ENCODE measurements at regions not wholly inside any gene's neighbourhood (a gene's known extent, or its start where the extent isn't known, plus 50 kb on each side); places are given as distances from the start of the nearest gene placed in this dataset.

- Histone ChIP-seq H3K4me3 (no peak overlapping the region), H3K4me1 (no peaks in the 10 kb centered on the region), H3K36me3 (no peaks in the 10 kb centered on the region), H3K9me3 (peaks cover 0 to 11% (median 0%) of the 10 kb centered on the region in 11 donors), H3K27ac (no peak overlapping the region), H3K27me3 (no peaks in the 10 kb centered on the region)
- TF ChIP-seq CTCF (IDR thresholded peaks at IDR 0.05) = peak in 1 of 9 donors; percentile 11
- DNase-seq = no peak
- no peak for ATAC-seq
- intact Hi-C loops (cut with DNase I) = no loop called here
- 74 to 84% methylated on average over 7 of the region's 7 CpGs for WGBS, 2 donors
These were observed 117.4 kb upstream of the POM121L12 start for GRCh38 chr7:52917982-52918578.

GRCh38 chr7:52911795-52912194, 123.6 kb upstream of the POM121L12 start:
- intact Hi-C loops (cut with DNase I) = no loop called here
- Histone ChIP-seq H3K36me3 (no peaks in the 10 kb centered on the region), H3K27ac (no peak overlapping the region), H3K4me1 (no peaks in the 10 kb centered on the region), H3K4me3 (no peak overlapping the region), H3K27me3 (no peaks in the 10 kb centered on the region), H3K9me3 (peaks cover 0 to 7% (median 0%) of the 10 kb centered on the region in 11 donors)
- 92 to 96% methylated on average over 10 of the region's 10 CpGs for WGBS, 2 donors
- ATAC-seq (no peak), DNase-seq (no peak)
- TF ChIP-seq CTCF (IDR thresholded peaks at IDR 0.05) = no peak

GRCh38 chr7:52911326-52911725, 124.1 kb upstream of the POM121L12 start:
- Histone ChIP-seq H3K27me3 (no peaks in the 10 kb centered on the region), H3K36me3 (no peaks in the 10 kb centered on the region), H3K27ac (no peak overlapping the region), H3K9me3 (peaks cover 0 to 7% (median 0%) of the 10 kb centered on the region in 11 donors), H3K4me3 (no peak overlapping the region), H3K4me1 (no peaks in the 10 kb centered on the region)
- WGBS, 2 donors = 91 to 95% methylated on average over 7 of the region's 7 CpGs
- no peak for DNase-seq
- ATAC-seq = peak in 1 of 8 donors; percentile 44
- intact Hi-C loops (cut with DNase I) = no loop called here
- TF ChIP-seq CTCF (IDR thresholded peaks at IDR 0.05) = no peak

GRCh38 chr7:52909935-52910334, 125.5 kb upstream of the POM121L12 start:
- intact Hi-C loops (cut with DNase I) = no loop called here
- TF ChIP-seq CTCF (IDR thresholded peaks at IDR 0.05) = no peak
- H3K4me3 ChIP-seq = no peak overlapping the region
- ATAC-seq (no peak), DNase-seq (no peak)
- WGBS, 2 donors = 84 to 86% methylated on average over 1 of the region's 1 CpG
- no peaks in the 10 kb centered on the region for H3K27me3 ChIP-seq
- H3K4me1 ChIP-seq = no peaks in the 10 kb centered on the region
- H3K9me3 ChIP-seq = peaks cover 0 to 7% (median 0%) of the 10 kb centered on the region in 11 donors
- no peak overlapping the region for H3K27ac ChIP-seq
- H3K36me3 ChIP-seq = no peaks in the 10 kb centered on the region

Measured in heart right ventricle (tissue), 16 donors.